NCI-H2171 treated with DMSO at 0.1 percent for 48 hours (cell line): ENCODE measurements at regions not wholly inside any gene's neighbourhood (a gene's known extent, or its start where the extent isn't known, plus 50 kb on each side); places are given as distances from the start of the nearest gene placed in this dataset.

Experiments
- DNase-seq: peaks from one replicate; lab custom pipeline; 2025; lab: John Stamatoyannopoulos, UW

- no peak for DNase-seq
Measured at GRCh38 chr3:45330510-45331295, 57.7 kb upstream of the LARS2 start.

- DNase-seq = no peak
Measured at GRCh38 chr3:45332493-45332892, 55.9 kb upstream of the LARS2 start.

- DNase-seq = no peak
Measured at GRCh38 chr3:45332901-45333407, 55.4 kb upstream of the LARS2 start.

GRCh38 chr3:45333549-45333948 is 54.8 kb upstream of the LARS2 start:
- no peak for DNase-seq

- peak; percentile 72 for DNase-seq
Measured at GRCh38 chr3:45337839-45338470, 50.4 kb upstream of the LARS2 start.
